Neural progenitor cell (in vitro differentiated cells): ENCODE measurements at regions not wholly inside any gene's neighbourhood (a gene's known extent, or its start where the extent isn't known, plus 50 kb on each side); places are given as distances from the start of the nearest gene placed in this dataset.

Experiments used
- DNase-seq: peaks from one replicate; pipeline ENCODE4 v3.0.0-alpha.2; 2016; ENCODE audit warnings: low spot score
- H2AFZ ChIP-seq: fragments of 200-600 bp; sonication (generic); replicated peaks from 2 replicates; pipeline ENCODE4 v1.6.1; 2016; ENCODE audit warnings: antibody characterized with exemption
- H3F3A ChIP-seq: fragments of 200-600 bp; sonication (generic); 2 replicates; pipeline ENCODE4 v1.6.1; 2016; ENCODE audit warnings: antibody characterized with exemption, low read depth
- H3K27ac ChIP-seq: fragments of 200-600 bp; sonication (generic); 2 replicates; pipeline ENCODE4 v1.5.1; 2016; ENCODE audit warnings: mild to moderate bottlenecking
- H3K27me3 ChIP-seq: fragments of 200-600 bp; sonication (generic); 2 replicates; pipeline ENCODE4 v1.6.1; 2016; ENCODE audit warnings: mild to moderate bottlenecking, moderate library complexity
- H3K36me3 ChIP-seq: fragments of 200-600 bp; sonication (generic); 2 replicates; pipeline ENCODE4 v1.5.1; 2016
- H3K4me1 ChIP-seq: fragments of 200-600 bp; sonication (generic); 2 replicates; pipeline ENCODE4 v1.6.1; 2016; ENCODE audit warnings: mixed run types
- H3K4me2 ChIP-seq: fragments of 200-600 bp; sonication (generic); 2 replicates; pipeline ENCODE4 v1.6.1; 2016
- H3K4me3 ChIP-seq: fragments of 200-600 bp; sonication (generic); 2 replicates; pipeline ENCODE4 v1.5.1; 2016
- H3K79me2 ChIP-seq: fragments of 200-600 bp; sonication (generic); 2 replicates; pipeline ENCODE4 v1.6.1; 2016; ENCODE audit warnings: low read depth
- H3K9ac ChIP-seq: fragments of 200-600 bp; sonication (generic); 2 replicates; pipeline ENCODE4 v1.6.1; 2016
- H3K9me3 ChIP-seq: fragments of 200-600 bp; sonication (generic); 2 replicates; pipeline ENCODE4 v1.5.1; 2016; ENCODE audit warnings: low read depth
- H4K20me1 ChIP-seq: fragments of 200-600 bp; sonication (generic); 2 replicates; pipeline ENCODE4 v1.6.1; 2016; ENCODE audit warnings: low read depth
- H3K27ac Mint-ChIP-seq: 3 replicates; pipeline ENCODE4 v1.8.0; 2021; ENCODE audit warnings: mixed read lengths
- H3K27me3 Mint-ChIP-seq: 2 replicates; pipeline ENCODE4 v1.8.0; 2022; ENCODE audit warnings: low read depth, mild to moderate bottlenecking, inconsistent platforms, moderate library complexity, mixed read lengths; ENCODE audit not compliant: insufficient read depth
- H3K36me3 Mint-ChIP-seq: 3 replicates; pipeline ENCODE4 v1.8.0; 2021; ENCODE audit warnings: mixed read lengths
- H3K4me1 Mint-ChIP-seq: 3 replicates; pipeline ENCODE4 v1.8.0; 2021; ENCODE audit warnings: mixed read lengths
- H3K4me3 Mint-ChIP-seq: 3 replicates; pipeline ENCODE4 v1.8.0; 2021; ENCODE audit warnings: mild to moderate bottlenecking, moderate library complexity, mixed read lengths
- H3K9me3 Mint-ChIP-seq: 3 replicates; pipeline ENCODE4 v1.8.0; 2020; ENCODE audit warnings: mixed read lengths
- CTCF ChIP-seq: fragments of 200-600 bp; sonication (generic); IDR thresholded peaks from 2 replicates; pipeline ENCODE4 v1.5.1; 2017; ENCODE audit warnings: antibody characterized with exemption, mild to moderate bottlenecking
- EZH2 ChIP-seq: fragments of 200-600 bp; sonication (generic); IDR thresholded peaks from 2 replicates; pipeline ENCODE4 v1.6.1; 2017; ENCODE audit warnings: antibody characterized with exemption, mild to moderate bottlenecking, moderate library complexity
- EZH2phosphoT487 ChIP-seq: fragments of 200-600 bp; sonication (generic); IDR thresholded peaks from 2 replicates; pipeline ENCODE4 v1.6.1; 2017; ENCODE audit warnings: antibody characterized with exemption

GRCh38 chr3:163391407-163392181 lies 1686.7 kb downstream of the SI start:
- no peak overlapping the region for H3K27ac ChIP-seq
- H3K36me3 ChIP-seq = no peaks in the 10 kb centered on the region
- TF ChIP-seq EZH2phosphoT487 = no peak
- TF ChIP-seq EZH2 = no peak
- TF ChIP-seq CTCF = no peak
- no peak overlapping the region for H3K9ac ChIP-seq
- H3K4me2 ChIP-seq = no peak overlapping the region
- no peaks in the 10 kb centered on the region for H3K4me1 Mint-ChIP-seq
- H3K27ac Mint-ChIP-seq = no peak overlapping the region
- no peak for DNase-seq
- H3K4me3 Mint-ChIP-seq = no peak overlapping the region
- no peaks in the 10 kb centered on the region for H3K36me3 Mint-ChIP-seq
- H3K4me3 ChIP-seq = no peak overlapping the region
- H4K20me1 ChIP-seq = no peaks in the 10 kb centered on the region
- H3K4me1 ChIP-seq = no peaks in the 10 kb centered on the region
- H3K27me3 Mint-ChIP-seq = no peaks in the 10 kb centered on the region
- no peaks in the 10 kb centered on the region for H3K9me3 Mint-ChIP-seq
- no peaks in the 10 kb centered on the region for H3K79me2 ChIP-seq
- no peak overlapping the region for H2AFZ ChIP-seq
- H3F3A ChIP-seq = no peaks in the 10 kb centered on the region
- H3K27me3 ChIP-seq = no peaks in the 10 kb centered on the region
- no peaks in the 10 kb centered on the region for H3K9me3 ChIP-seq

- H3K4me2 ChIP-seq = no peak overlapping the region
- no peak overlapping the region for H3K4me3 ChIP-seq
- no peak overlapping the region for H2AFZ ChIP-seq
- no peak overlapping the region for H3K4me3 Mint-ChIP-seq
- no peaks in the 10 kb centered on the region for H3K4me1 ChIP-seq
- no peaks in the 10 kb centered on the region for H3K36me3 Mint-ChIP-seq
- no peaks in the 10 kb centered on the region for H3F3A ChIP-seq
- DNase-seq = no peak
- H3K27me3 ChIP-seq = no peaks in the 10 kb centered on the region
- H3K27ac ChIP-seq = no peak overlapping the region
- no peaks in the 10 kb centered on the region for H3K9me3 Mint-ChIP-seq
- no peaks in the 10 kb centered on the region for H4K20me1 ChIP-seq
- no peaks in the 10 kb centered on the region for H3K27me3 Mint-ChIP-seq
- no peak overlapping the region for H3K27ac Mint-ChIP-seq
- TF ChIP-seq EZH2phosphoT487 (no peak), EZH2 (no peak), CTCF (no peak)
- no peaks in the 10 kb centered on the region for H3K4me1 Mint-ChIP-seq
- no peak overlapping the region for H3K9ac ChIP-seq
- H3K79me2 ChIP-seq = no peaks in the 10 kb centered on the region
- no peaks in the 10 kb centered on the region for H3K9me3 ChIP-seq
- no peaks in the 10 kb centered on the region for H3K36me3 ChIP-seq
Measured at GRCh38 chr3:163384383-163384782, 1693.9 kb downstream of the SI start.

GRCh38 chr3:163382183-163382582 lies 1696.1 kb downstream of the SI start:
- no peaks in the 10 kb centered on the region for H3K4me1 Mint-ChIP-seq
- H3K4me2 ChIP-seq = no peak overlapping the region
- H3K9ac ChIP-seq = no peak overlapping the region
- TF ChIP-seq CTCF (no peak), EZH2 (no peak), EZH2phosphoT487 (no peak)
- no peaks in the 10 kb centered on the region for H3K27me3 Mint-ChIP-seq
- no peaks in the 10 kb centered on the region for H3K9me3 Mint-ChIP-seq
- H3K79me2 ChIP-seq = no peaks in the 10 kb centered on the region
- H2AFZ ChIP-seq = no peak overlapping the region
- no peaks in the 10 kb centered on the region for H4K20me1 ChIP-seq
- no peak overlapping the region for H3K4me3 Mint-ChIP-seq
- H3K9me3 ChIP-seq = no peaks in the 10 kb centered on the region
- no peak overlapping the region for H3K4me3 ChIP-seq
- no peak for DNase-seq
- no peak overlapping the region for H3K27ac ChIP-seq
- no peaks in the 10 kb centered on the region for H3F3A ChIP-seq
- H3K36me3 Mint-ChIP-seq = no peaks in the 10 kb centered on the region
- no peak overlapping the region for H3K27ac Mint-ChIP-seq
- no peaks in the 10 kb centered on the region for H3K36me3 ChIP-seq
- no peaks in the 10 kb centered on the region for H3K4me1 ChIP-seq
- H3K27me3 ChIP-seq = no peaks in the 10 kb centered on the region
